Tibial nerve (tissue), 4 donors: ENCODE measurements at regions not wholly inside any gene's neighbourhood (a gene's known extent, or its start where the extent isn't known, plus 50 kb on each side); places are given as distances from the start of the nearest gene placed in this dataset.

ENCODE experiments used
- EP300 ChIP-seq, 2 donors: sonication (generic); formaldehyde crosslinking; IDR thresholded peaks; one replicate each; pipeline ENCODE4 v1.6.1; 2017; ENCODE audit warnings: antibody characterized with exemption in 2 of 2, mild to moderate bottlenecking in 1 of 2
- TF ChIP-seq, protein P1 (sequence below), 5 experiments: fragments of 200-600 bp in 3 of 5; fragments of 450-650 bp in 2 of 5; sonication (generic) in 3 of 5; IDR thresholded peaks; one replicate each; pipeline ENCODE4 v1.5.1; 2016 to 2019; ENCODE audit warnings: antibody characterized with exemption in 5 of 5, mild to moderate bottlenecking in 3 of 5, moderate library complexity in 2 of 5

DNA sequence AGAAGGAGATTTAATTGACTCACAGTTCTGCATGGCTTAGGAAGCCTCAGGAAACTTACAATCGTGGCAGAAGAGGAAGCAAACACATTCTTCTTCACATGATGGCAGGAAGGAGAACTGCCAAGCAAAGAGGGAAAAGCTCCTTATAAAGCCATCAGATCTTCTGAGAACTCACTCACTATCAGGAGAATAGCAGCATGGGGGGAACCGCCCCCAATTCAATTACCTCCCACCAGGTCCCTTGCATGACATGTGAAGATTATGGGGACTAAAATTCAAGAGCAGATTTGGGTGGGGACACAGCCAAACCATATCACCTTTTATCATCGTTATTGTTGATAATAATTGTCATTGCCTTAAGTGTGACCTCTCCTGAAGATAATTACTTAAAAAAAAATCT lies 197.9 kb upstream of the SLC14A2 start:
- TF ChIP-seq, protein P1, sequence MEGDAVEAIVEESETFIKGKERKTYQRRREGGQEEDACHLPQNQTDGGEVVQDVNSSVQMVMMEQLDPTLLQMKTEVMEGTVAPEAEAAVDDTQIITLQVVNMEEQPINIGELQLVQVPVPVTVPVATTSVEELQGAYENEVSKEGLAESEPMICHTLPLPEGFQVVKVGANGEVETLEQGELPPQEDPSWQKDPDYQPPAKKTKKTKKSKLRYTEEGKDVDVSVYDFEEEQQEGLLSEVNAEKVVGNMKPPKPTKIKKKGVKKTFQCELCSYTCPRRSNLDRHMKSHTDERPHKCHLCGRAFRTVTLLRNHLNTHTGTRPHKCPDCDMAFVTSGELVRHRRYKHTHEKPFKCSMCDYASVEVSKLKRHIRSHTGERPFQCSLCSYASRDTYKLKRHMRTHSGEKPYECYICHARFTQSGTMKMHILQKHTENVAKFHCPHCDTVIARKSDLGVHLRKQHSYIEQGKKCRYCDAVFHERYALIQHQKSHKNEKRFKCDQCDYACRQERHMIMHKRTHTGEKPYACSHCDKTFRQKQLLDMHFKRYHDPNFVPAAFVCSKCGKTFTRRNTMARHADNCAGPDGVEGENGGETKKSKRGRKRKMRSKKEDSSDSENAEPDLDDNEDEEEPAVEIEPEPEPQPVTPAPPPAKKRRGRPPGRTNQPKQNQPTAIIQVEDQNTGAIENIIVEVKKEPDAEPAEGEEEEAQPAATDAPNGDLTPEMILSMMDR (IDR thresholded peaks at IDR 0.05), result no peak
- no peak for TF ChIP-seq EP300 (IDR thresholded peaks at IDR 0.05)
